Keratinocyte (primary cell): ENCODE measurements at regions not wholly inside any gene's neighbourhood (a gene's known extent, or its start where the extent isn't known, plus 50 kb on each side); places are given as distances from the start of the nearest gene placed in this dataset.

Experiments
- EZH2 ChIP-seq: IDR thresholded peaks from one replicate; pipeline ENCODE4 v1.6.1; 2012; ENCODE audit warnings: inconsistent platforms, mild to moderate bottlenecking, low read length, moderate library complexity
- TF ChIP-seq, protein P1 (sequence below), 3 experiments: IDR thresholded peaks in 1 of 3; conservative IDR thresholded peaks in 1 of 3; optimal IDR thresholded peaks in 1 of 3; 2 replicates in 2 of 3; 3 replicates in 1 of 3; pipeline versions ENCODE3 to v1.5.1; 2011; ENCODE audit warnings: low read length in 3 of 3, mild to moderate bottlenecking in 3 of 3, moderate library complexity in 2 of 3, control low read depth in 1 of 3, inconsistent platforms in 1 of 3; ENCODE audit not compliant: insufficient read depth in 2 of 3; ENCODE audit errors: extremely low read depth in 1 of 3

GRCh38 chr4:122010610-122011009, 58.8 kb upstream of the TRPC3 start:
- TF ChIP-seq, protein P1, sequence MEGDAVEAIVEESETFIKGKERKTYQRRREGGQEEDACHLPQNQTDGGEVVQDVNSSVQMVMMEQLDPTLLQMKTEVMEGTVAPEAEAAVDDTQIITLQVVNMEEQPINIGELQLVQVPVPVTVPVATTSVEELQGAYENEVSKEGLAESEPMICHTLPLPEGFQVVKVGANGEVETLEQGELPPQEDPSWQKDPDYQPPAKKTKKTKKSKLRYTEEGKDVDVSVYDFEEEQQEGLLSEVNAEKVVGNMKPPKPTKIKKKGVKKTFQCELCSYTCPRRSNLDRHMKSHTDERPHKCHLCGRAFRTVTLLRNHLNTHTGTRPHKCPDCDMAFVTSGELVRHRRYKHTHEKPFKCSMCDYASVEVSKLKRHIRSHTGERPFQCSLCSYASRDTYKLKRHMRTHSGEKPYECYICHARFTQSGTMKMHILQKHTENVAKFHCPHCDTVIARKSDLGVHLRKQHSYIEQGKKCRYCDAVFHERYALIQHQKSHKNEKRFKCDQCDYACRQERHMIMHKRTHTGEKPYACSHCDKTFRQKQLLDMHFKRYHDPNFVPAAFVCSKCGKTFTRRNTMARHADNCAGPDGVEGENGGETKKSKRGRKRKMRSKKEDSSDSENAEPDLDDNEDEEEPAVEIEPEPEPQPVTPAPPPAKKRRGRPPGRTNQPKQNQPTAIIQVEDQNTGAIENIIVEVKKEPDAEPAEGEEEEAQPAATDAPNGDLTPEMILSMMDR (optimal IDR thresholded peaks at IDR 0.05 in 1 of 3, IDR thresholded peaks at IDR 0.05 in 1 of 3, conservative IDR thresholded peaks at IDR 0.05 in 1 of 3; ENCODE audit: extremely low read depth in 1 of 3, insufficient read depth in 2 of 3, low read length in 3 of 3): no peak
- no peak for TF ChIP-seq EZH2
